Fibroblast of mammary gland (primary cell): ENCODE measurements at regions not wholly inside any gene's neighbourhood (a gene's known extent, or its start where the extent isn't known, plus 50 kb on each side); places are given as distances from the start of the nearest gene placed in this dataset.
A peak's percentile ranks its signal among the peaks of the same experiment; 100 is the strongest.

Experiments used
- DNase-seq: peaks from one replicate; pipeline ENCODE4 v3.0.0-alpha.2; 2010; ENCODE audit warnings: low read depth
- H3K4me3 ChIP-seq: 2 replicates; pipeline ENCODE4 v1.5.1; 2011; ENCODE audit warnings: low read depth, mild to moderate bottlenecking, low read length, moderate library complexity; ENCODE audit not compliant: control insufficient read depth
- CTCF ChIP-seq: conservative IDR thresholded peaks from 2 replicates; pipeline ENCODE4 v1.5.1; 2011; ENCODE audit warnings: low read depth, low read length, inconsistent platforms; ENCODE audit not compliant: control insufficient read depth, insufficient read depth

DNA sequence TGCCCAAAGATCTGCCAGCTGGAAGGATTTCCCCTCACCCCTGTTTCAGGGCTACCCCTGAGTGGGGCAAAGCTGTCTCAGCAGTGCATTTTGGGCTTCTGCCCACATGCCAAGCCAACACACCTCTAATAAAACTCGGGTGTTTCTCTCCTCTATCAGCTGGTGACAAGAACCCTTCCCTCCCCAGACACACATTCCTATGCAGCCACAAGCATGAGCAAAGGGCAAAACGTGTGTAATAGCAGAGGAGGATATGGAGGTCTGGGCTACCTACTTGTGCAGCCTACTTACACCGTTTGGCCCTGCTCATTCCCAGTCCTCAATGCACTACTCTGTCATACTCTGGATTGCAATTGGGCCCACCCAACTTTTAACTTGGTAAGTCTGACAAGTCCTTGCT, 101.3 kb downstream of the IYD start:
- TF ChIP-seq CTCF = no peak
- DNase-seq = no peak
- no peak overlapping the region for H3K4me3 ChIP-seq

DNA sequence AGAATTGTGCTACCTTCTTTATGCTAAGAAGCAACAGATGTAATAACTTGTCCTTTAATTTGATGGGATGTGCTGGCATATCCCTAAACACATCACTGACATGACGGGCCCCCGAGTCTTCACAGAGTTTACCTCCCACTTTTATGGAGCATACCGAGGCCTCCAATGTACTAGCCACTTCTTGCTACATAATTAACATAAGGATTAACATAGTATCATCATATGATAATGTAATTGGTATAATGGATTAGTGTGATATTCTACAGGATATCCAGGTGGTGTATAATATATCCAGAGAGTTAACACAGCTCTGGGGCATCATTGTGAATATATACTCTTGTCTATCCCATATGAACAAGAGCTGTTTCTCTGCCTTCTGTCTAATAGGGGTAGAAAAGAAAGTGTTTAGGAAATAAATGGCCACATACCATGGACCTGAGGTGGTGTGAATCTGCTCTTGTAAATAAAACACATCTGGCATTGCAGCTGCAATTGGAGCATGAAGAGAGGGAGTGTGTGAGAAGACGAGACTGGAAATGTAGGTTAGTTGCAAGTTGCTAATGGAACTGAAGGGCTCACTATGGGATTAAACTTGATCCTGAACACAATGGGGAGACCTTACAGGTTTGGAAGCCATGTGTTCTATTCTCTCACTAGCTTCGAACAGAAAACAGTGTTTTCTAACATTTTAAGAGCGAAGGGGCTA, 102.3 kb downstream of the IYD start:
- DNase-seq = no peak
- no peak overlapping the region for H3K4me3 ChIP-seq
- TF ChIP-seq CTCF = no peak

DNA sequence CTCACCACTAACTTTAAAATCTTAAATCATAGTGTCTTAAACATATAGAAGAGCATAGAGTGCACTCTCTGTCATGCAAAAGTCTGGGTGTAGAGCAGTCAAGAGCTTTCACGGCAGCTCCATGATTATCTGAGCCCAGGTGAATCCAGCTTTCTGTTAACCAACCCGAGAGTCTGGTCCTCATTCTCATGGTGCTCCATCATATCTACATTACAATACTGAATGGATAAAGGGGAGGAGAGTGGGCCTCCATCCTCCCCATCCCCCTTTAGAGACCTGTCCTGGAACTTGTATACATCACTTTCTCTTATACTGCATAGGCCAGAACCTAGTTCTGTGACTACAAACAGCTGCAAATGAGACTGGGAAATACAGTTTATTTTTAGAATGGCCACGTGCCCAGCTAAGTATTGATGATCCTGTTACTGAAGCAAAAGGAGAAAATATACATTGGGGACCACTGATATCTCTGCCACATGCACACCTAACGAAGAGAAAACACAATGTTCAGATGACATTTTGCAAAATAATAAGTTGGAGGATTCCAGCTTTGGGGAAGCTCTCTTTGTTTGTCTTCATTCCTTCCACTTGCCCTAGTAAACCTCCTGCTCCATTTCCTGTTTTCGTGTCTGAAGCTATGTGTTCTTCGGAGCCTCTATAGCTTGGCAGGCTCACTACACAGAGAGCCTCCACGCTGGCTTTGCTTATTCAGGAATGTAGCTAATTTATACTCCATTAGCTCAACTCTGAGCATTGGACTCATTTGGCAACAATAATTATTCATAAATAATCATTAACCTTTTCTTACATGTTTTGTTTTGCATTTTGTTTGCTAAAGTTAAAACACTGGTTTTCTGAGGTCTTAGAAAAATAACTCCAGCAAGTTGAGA, 110.1 kb downstream of the IYD start:
- no peak for DNase-seq
- H3K4me3 ChIP-seq = no peak overlapping the region
- TF ChIP-seq CTCF = no peak

GRCh38 chr6:150482883-150483409, 114.1 kb downstream of the IYD start:
- TF ChIP-seq CTCF = no peak
- no peak for DNase-seq
- no peak overlapping the region for H3K4me3 ChIP-seq

- no peak overlapping the region for H3K4me3 ChIP-seq
- DNase-seq = no peak
- TF ChIP-seq CTCF = no peak
Measured at GRCh38 chr6:150485161-150485958, 114.3 kb upstream of the PLEKHG1 start.

GRCh38 chr6:150486048-150486447, 113.6 kb upstream of the PLEKHG1 start:
- no peak for TF ChIP-seq CTCF
- DNase-seq = peak; percentile 59
- no peak overlapping the region for H3K4me3 ChIP-seq
